ENCODE measurements at regions not wholly inside any gene's neighbourhood (a gene's known extent, or its start where the extent isn't known, plus 50 kb on each side); places are given as distances from the start of the nearest gene placed in this dataset.

GRCh38 chr4:125096662-125097061, 218.1 kb upstream of the FAT4 start:
- H3K27ac ChIP-seq, result no peak overlapping the region
- H3K4me1 ChIP-seq (replicated peaks in 1 of 2), result peaks cover 0 to 3% of the 10 kb centered on the region in 2 donors
- WGBS, 10 experiments, result 78 to 100% (median 100%) methylated on average over 1 to 3 of the region's 3 CpGs; no CpG with 5 or more reads in 2 of the 10 experiments
- no peak for ATAC-seq (replicated peaks in 6 of 8)
- in situ Hi-C loops (cut with MboI; ENCODE audit: low pct_unique_long_range_greater_than_20kb in 2 of 9, low sequenced_read_pairs in 9 of 9, unreplicated experiment in 9 of 9), result no loop called here
- no peak overlapping the region for H3K4me3 ChIP-seq

GRCh38 chr4:125091541-125091940, 223.2 kb upstream of the FAT4 start:
- Histone ChIP-seq H3K27ac (no peak overlapping the region), H3K4me3 (no peak overlapping the region), H3K4me1 (replicated peaks in 1 of 2) (peaks cover 0 to 5% of the 10 kb centered on the region in 2 donors)
- ATAC-seq (replicated peaks in 6 of 8), result peak in 1 of 8 experiments; percentile 37
- WGBS, 10 experiments, result 44 to 100% (median 82%) methylated on average over 1 to 4 of the region's 4 CpGs; no CpG with 5 or more reads in 1 of the 10 experiments
- in situ Hi-C loops (cut with MboI; ENCODE audit: low pct_unique_long_range_greater_than_20kb in 2 of 9, low sequenced_read_pairs in 9 of 9, unreplicated experiment in 9 of 9), result no loop called here

DNA sequence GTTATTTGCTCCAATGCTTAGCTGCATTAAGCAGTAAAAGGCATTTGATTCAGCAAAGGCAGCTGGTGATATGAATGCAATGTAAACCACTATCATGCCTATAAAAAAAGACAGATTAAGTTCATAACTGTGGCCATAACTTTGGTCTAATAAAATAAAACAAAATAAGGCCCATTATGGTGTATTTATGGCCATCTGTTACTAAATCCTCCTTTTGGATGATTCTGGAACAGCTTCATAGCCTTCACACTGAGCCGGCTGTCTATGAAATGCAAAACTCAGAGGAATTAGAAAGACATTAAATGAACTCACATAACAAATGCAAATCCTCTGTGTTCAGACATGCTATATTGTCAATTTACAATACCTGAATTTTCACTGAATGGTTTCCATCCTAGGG, 223.7 kb upstream of the FAT4 start:
- H3K27ac ChIP-seq, result no peak overlapping the region
- 0 to 100% (median 75%) methylated on average over 1 of the region's 1 CpG; no CpG with 5 or more reads in 3 of the 10 experiments for WGBS, 10 experiments
- ATAC-seq (replicated peaks in 6 of 8), result peak in 3 of 8 experiments; percentile 36 to 91 (median 40)

DNA sequence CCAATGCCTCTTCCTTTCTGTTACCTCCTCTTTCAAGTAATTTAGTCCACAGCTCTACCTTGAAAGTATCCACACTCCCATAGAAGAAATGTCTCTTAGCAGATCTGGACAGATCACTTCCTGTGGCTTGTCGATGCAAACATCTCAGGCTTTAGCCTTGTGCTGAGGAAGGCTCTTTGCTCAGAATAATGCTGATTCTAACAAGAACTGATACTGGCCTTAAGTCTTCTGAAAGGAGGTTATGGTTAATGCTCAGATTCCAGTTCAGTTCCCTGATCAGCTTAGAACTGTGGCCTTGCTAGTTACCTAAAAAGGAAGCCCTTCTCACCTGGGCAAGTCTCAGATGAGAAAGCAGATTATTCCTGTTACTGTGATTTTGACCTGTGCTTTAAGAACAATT, 230.1 kb upstream of the FAT4 start:
- no peak overlapping the region for H3K27ac ChIP-seq
- H3K4me3 ChIP-seq, result no peak overlapping the region
- ATAC-seq (replicated peaks in 6 of 8), result no peak
- in situ Hi-C loops (cut with MboI; ENCODE audit: low pct_unique_long_range_greater_than_20kb in 2 of 9, low sequenced_read_pairs in 9 of 9, unreplicated experiment in 9 of 9), result no loop called here
- WGBS, 10 experiments, result 93 to 100% (median 100%) methylated on average over 1 of the region's 1 CpG; no CpG with 5 or more reads in 5 of the 10 experiments
- no peaks in the 10 kb centered on the region for H3K4me1 ChIP-seq (replicated peaks in 1 of 2)

More for the DNA sequence above, 223.7 kb upstream of the FAT4 start:
- in situ Hi-C loops (cut with MboI; ENCODE audit: low pct_unique_long_range_greater_than_20kb in 2 of 9, low sequenced_read_pairs in 9 of 9, unreplicated experiment in 9 of 9), result no loop called here
- H3K4me3 ChIP-seq, result no peak overlapping the region
- peaks cover 0 to 5% of the 10 kb centered on the region in 2 donors for H3K4me1 ChIP-seq (replicated peaks in 1 of 2)

DNA sequence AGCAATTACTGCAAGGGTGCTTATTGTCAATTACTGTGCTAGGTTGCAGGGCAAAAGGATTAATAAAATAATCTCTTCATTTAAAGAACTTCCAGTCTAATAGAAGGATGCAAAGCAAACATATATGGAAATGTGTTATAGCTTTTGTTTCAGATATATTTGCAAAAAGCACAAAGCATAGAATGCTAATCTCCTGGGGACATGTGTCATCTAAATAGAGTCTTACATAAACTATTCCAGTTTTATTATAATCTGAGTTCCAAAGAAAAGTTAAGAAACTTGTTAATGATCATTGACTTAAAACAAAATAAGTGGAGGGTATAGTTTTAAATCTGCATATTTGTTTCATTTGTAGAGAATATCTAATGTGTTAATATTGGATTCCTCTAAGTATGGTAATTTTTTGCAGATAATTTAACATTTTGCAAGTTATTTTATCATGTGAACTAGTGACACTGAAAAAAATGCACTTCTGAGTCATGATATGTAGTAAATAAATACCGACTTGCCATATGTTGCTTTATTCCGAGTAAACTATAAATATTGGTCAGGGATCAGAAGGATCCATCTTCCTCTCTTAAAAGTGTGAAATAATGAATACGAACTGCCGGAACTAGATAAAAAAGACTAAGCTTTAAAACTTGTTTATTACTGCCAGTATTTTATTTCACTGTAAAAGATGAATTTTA, 231.9 kb upstream of the FAT4 start:
- no peak overlapping the region for H3K4me3 ChIP-seq
- H3K4me1 ChIP-seq (replicated peaks in 1 of 2), result no peaks in the 10 kb centered on the region
- in situ Hi-C loops (cut with MboI; ENCODE audit: low pct_unique_long_range_greater_than_20kb in 2 of 9, low sequenced_read_pairs in 9 of 9, unreplicated experiment in 9 of 9), result no loop called here
- 6 to 100% (median 87%) methylated on average over 2 to 4 of the region's 4 CpGs for whole genome bisulfite sequencing, 10 experiments
- no peak overlapping the region for H3K27ac ChIP-seq
- peak in 3 of 8 experiments; percentile 30 to 73 (median 63) for ATAC-seq (replicated peaks in 6 of 8)

DNA sequence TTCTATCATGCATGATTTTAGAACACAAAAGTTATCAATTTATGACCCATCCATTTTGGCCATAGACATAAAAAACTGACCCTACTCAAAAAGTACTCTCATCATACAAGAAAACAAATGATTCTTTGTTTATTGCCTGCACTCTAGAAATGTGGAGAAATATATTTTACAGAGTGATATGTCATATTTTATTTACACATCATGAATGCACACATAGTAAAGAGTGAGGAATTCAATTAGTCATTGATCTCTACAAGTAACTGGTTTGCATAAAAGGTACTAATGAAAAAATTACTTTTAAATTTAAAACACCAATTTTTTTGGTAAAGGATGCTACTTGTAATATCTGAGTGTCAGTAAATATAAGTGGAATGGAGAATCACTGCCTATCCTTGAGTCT, 242.5 kb upstream of the FAT4 start:
- H3K27ac ChIP-seq, result no peak overlapping the region
- in situ Hi-C loops (cut with MboI; ENCODE audit: low pct_unique_long_range_greater_than_20kb in 2 of 9, low sequenced_read_pairs in 9 of 9, unreplicated experiment in 9 of 9), result no loop called here
- H3K4me1 ChIP-seq (replicated peaks in 1 of 2), result peaks cover 0 to 5% of the 10 kb centered on the region in 2 donors
- no peak overlapping the region for H3K4me3 ChIP-seq
- ATAC-seq (replicated peaks in 6 of 8), result no peak

DNA sequence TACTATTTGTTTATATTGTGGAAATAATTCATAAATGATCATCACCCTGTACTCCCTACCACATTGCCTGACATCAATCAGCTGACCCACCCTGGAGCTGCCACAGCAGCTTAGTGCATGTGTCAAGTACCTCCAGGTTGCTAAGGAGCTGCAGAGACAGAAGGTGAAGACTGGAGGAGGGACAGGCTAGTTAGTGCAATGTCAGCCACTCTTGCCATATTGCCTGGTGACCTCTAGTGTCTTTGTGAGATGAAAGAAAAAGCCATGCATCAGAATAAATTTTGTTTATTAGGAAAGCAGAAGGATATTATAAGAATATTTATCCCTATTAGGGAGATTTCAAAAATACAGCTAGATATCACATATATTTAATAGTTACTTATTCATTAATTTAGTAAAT, 243.9 kb upstream of the FAT4 start:
- Histone ChIP-seq H3K27ac (no peak overlapping the region), H3K4me3 (no peak overlapping the region), H3K4me1 (replicated peaks in 1 of 2) (peaks cover 0 to 5% of the 10 kb centered on the region in 2 donors)
- in situ Hi-C loops (cut with MboI; ENCODE audit: low pct_unique_long_range_greater_than_20kb in 2 of 9, low sequenced_read_pairs in 9 of 9, unreplicated experiment in 9 of 9), result no loop called here
- peak in 5 of 8 experiments; percentile 65 to 81 (median 69) for ATAC-seq (replicated peaks in 6 of 8)

DNA sequence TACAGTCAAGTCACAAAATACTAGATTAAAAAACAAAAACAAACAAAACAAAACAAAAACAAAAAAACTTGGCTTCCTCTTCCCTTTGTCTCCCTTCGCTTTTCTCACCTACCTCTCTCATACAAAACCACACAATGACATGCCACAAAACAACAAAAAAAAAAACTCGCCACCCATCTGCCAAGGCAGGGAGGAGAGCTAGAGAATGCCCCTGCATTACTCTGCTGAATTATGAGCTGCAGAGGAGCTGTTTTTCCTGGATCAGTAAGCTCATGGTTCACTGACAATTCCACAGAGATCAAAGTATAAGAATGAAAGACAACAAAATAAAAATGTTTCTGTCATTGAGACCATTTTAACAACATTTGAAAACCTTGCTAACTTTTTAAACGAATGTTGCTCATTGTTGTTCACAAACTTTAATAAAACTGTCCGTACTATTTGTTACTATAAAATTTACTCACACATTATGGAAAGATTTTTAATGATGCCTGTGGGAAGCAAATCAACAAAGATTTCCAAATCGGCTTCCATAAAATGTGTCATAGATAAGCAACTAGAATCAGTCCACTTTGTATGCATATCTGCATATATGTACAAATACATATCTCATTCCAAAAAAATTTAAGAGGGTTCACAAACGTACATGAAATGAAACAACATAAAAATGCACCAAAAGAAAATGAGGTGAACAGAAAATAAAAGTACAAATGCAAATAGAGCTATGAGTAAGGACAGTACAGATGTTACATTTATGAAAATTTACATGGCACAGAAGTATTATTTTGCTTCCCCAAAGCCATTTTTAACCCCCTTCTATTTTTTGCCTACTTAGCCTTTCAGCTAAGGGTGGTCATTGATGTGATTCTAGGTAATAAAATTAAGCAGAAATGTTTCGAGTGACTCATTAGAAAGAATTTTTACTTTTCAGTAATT, 252.4 kb upstream of the FAT4 start:
- Histone ChIP-seq H3K27ac (no peak overlapping the region), H3K4me3 (no peak overlapping the region), H3K4me1 (replicated peaks in 1 of 2) (no peaks in the 10 kb centered on the region)
- in situ Hi-C loops (cut with MboI; ENCODE audit: low pct_unique_long_range_greater_than_20kb in 2 of 9, low sequenced_read_pairs in 9 of 9, unreplicated experiment in 9 of 9), result no loop called here
- WGBS, 10 experiments, result 13 to 83% (median 73%) methylated on average over 2 to 7 of the region's 7 CpGs
- ATAC-seq (replicated peaks in 6 of 8), result peak in 4 of 8 experiments; percentile 22 to 78 (median 58)

DNA sequence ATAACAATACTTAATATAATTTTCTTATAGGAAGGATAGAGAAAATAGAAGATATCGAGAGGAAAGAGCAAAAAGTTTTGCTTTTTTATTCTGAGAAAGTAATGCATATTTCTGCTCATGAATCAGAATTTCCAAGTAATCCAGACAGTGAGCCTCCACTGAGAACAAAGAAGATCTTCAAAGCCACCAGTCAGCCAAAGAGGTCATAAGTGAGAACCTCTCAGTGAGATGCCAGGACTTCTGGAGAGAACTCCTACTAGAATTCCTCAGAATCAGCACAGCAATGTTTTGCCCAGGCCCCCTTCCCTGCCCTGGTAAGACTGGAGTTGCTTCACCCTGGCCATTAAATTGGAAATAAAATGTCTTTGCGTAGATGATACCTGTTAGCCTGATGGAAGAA, 254.4 kb upstream of the FAT4 start:
- 42 to 100% (median 76%) methylated on average over 1 to 2 of the region's 2 CpGs for WGBS, 10 experiments
- in situ Hi-C loops (cut with MboI; ENCODE audit: low pct_unique_long_range_greater_than_20kb in 2 of 9, low sequenced_read_pairs in 9 of 9, unreplicated experiment in 9 of 9), result no loop called here
- Histone ChIP-seq H3K4me1 (replicated peaks in 1 of 2) (no peaks in the 10 kb centered on the region), H3K27ac (no peak overlapping the region), H3K4me3 (no peak overlapping the region)
- no peak for ATAC-seq (replicated peaks in 6 of 8)

GRCh38 chr4:125049711-125050110, 265.0 kb upstream of the FAT4 start:
- H3K4me1 ChIP-seq (replicated peaks in 1 of 2), result peaks cover 0 to 3% of the 10 kb centered on the region in 2 donors
- H3K4me3 ChIP-seq, result no peak overlapping the region
- WGBS, 10 experiments, result 0 to 100% (median 61%) methylated on average over 1 of the region's 1 CpG
- no peak for ATAC-seq (replicated peaks in 6 of 8)
- H3K27ac ChIP-seq, result no peak overlapping the region
- in situ Hi-C loops (cut with MboI; ENCODE audit: low pct_unique_long_range_greater_than_20kb in 2 of 9, low sequenced_read_pairs in 9 of 9, unreplicated experiment in 9 of 9), result no loop called here

DNA sequence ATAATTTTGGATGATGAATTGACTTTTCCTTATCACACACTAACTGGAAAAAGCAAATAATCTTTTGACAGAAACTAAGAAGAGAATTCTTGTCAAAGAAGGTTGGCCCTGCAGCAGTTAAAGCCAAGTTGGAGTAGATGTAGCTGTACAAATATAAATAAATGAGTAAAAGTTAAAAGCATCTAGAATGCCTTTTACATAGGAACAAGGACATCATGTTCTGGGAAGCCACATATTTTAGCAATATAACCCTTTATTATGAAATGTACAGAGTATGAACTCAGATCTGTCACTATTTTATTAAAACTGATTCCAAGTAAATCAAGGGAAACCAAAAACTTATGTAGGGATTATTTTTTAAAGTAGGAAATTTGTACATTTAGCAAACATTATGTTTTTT, 269.4 kb upstream of the FAT4 start:
- Histone ChIP-seq H3K4me3 (no peak overlapping the region), H3K4me1 (replicated peaks in 1 of 2) (peaks cover 9 to 13% of the 10 kb centered on the region in 2 donors), H3K27ac (no peak overlapping the region)
- in situ Hi-C loops (cut with MboI; ENCODE audit: low pct_unique_long_range_greater_than_20kb in 2 of 9, low sequenced_read_pairs in 9 of 9, unreplicated experiment in 9 of 9), result no loop called here
- no peak for ATAC-seq (replicated peaks in 6 of 8)

DNA sequence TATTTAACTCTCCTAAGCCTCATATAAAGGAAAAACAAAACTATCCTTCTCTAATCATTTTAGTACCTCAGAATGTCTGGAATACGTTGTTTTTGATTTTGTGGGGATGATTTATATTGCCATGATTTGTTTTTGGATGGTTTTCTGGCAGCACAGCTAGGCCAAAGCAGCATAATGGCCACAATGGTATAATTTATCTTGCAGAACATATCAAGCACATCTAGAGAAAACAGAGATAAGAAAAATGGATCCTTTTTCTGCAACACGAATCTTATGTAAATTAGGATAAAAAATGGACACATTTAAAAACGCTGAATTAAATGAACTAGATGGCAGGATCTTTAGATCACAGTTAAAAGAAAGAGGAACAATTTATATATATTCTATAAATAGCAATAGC, 269.9 kb upstream of the FAT4 start:
- Histone ChIP-seq H3K4me1 (replicated peaks in 1 of 2) (peaks cover 9 to 13% of the 10 kb centered on the region in 2 donors), H3K4me3 (no peak overlapping the region), H3K27ac (no peak overlapping the region)
- WGBS, 10 experiments, result 20 to 53% (median 42%) methylated on average over 1 to 3 of the region's 3 CpGs; no CpG with 5 or more reads in 1 of the 10 experiments
- peak in 1 of 8 experiments; percentile 41 for ATAC-seq (replicated peaks in 6 of 8)
- in situ Hi-C loops (cut with MboI; ENCODE audit: low pct_unique_long_range_greater_than_20kb in 2 of 9, low sequenced_read_pairs in 9 of 9, unreplicated experiment in 9 of 9), result no loop called here

GRCh38 chr4:125043486-125043885, 271.3 kb upstream of the FAT4 start:
- WGBS, 10 experiments, result 26 to 100% (median 50%) methylated on average over 1 to 3 of the region's 3 CpGs; no CpG with 5 or more reads in 1 of the 10 experiments
- H3K4me3 ChIP-seq, result no peak overlapping the region
- peaks cover 9 to 13% of the 10 kb centered on the region in 2 donors for H3K4me1 ChIP-seq (replicated peaks in 1 of 2)
- in situ Hi-C loops (cut with MboI; ENCODE audit: low pct_unique_long_range_greater_than_20kb in 2 of 9, low sequenced_read_pairs in 9 of 9, unreplicated experiment in 9 of 9), result no loop called here
- ATAC-seq (replicated peaks in 6 of 8), result peak in 3 of 8 experiments; percentile 25 to 86 (median 64)
- H3K27ac ChIP-seq, result no peak overlapping the region

All from motor neuron (in vitro differentiated cells).